Fibroblast of skin of right quadriceps (primary cell): ENCODE measurements at regions not wholly inside any gene's neighbourhood (a gene's known extent, or its start where the extent isn't known, plus 50 kb on each side); places are given as distances from the start of the nearest gene placed in this dataset.

ENCODE experiments used
- DNase-seq: peaks from one replicate; pipeline ENCODE4 v3.0.0-alpha.2; 2013

GRCh38 chr12:3947781-3948180, 74.6 kb upstream of the PARP11 start:
- DNase-seq: no peak

DNA sequence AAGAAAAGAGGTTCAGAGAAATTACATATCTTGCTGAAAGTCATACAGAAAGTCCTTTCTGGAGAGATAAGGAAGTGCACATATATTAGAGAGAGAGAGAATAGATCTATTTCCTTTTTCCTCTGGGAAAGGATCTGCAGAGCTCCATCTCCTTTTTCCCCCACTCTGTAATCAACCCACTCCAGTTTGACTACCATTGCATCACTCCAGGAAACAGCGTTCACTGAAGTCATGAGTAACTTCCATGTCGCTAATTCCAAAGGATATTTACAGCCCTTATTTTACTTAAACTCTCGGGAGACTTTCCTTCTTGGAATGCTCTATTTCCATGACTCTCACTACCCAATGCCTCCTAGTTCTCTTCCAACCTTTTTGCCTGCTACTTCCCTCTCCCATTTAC, 72.5 kb upstream of the PARP11 start:
- DNase-seq: no peak

- no peak for DNase-seq
Observed at GRCh38 chr12:3944620-3945019, 71.4 kb upstream of the PARP11 start.

DNA sequence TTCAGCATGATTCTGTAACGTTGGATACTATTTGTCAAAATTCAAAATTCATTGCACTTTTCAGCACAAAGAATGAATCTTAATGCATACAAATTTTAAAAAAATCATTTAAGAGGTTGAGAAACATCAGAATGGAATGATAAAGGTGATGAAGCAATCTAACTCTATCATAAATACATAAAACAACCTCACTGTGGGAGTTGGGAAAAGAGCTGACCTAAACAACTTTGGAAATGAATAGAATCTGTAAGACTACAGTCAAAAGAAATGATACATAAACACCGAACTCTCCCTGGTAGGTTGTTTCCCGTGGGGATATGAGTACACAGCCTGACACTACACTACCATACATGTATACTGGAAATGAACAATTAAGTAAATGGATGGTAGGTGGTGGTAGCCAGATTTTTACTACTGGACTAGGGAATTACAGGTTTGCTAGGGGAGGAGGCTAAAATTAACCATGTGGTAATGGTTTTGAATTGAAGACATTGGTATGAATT, 64.9 kb upstream of the PARP11 start:
- DNase-seq: no peak

DNA sequence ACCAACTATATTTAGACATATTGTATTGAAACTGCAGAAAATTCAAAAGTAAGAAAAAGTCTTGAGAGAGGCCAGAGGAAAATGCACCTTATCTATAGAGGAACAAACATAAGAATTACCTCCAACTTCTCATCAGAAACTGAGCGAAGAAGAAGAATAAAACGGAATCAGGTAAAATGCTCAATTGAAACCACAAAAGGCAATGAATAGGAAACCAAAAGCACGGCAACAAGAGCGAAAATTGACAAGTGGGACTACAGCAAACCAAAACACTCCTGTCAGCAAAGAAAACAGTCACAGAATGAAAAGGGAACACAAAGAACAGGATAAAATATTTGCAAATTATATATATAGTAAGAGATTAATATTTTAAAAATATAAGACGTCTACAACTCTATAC, 61.9 kb upstream of the PARP11 start:
- DNase-seq: no peak

DNA sequence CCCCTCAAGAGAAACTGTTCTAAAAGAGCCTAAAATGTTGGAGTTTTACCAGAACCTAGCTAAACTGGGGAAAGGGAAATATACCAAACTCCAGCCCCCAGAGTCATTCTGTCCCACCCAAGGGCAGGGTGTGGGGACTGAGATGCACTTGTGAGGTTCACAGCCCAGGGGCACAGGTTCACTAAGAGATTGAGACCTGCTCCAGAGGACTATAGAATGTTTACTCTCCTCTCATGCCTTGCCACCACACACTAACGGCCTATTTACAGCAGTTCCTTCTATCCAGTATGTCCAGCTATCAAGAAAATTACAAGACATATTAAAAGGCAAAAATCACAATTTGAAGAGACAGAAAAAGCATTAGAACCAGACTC, 60.6 kb upstream of the PARP11 start:
- no peak for DNase-seq

DNA sequence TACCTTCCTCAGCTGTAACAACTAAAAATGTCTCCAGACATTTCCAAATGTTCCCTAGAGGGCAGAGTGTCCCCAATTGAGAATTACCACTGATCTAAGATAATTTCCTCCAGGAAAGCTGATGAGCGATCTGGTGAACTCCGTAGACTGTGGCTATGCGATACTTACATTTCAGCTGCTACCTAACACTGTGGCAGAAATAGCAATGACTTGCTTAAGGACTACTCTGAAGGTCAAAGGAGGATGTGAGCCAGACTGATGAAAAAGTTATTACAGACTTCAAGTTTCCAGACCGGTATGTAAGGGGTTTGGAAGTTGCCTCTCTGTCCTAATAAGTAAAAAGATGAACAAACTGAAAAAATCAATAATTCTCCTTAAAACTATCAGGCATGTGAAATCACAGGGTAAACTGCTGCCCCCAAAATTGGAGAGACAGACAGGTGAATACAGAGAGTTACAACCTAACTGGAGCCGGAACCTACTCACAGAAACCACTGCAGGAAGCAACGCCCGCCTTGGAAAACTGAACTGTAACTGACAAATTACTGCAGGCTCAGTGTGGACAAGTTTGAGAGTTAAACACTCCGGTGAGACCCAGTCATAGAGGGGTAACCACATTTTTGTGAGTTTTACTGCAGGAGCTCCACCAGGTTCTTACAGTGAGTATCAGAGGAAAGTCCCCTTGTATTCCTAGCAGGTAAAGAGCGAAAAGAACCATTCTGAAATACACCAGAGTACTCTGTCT, 60.0 kb upstream of the PARP11 start:
- DNase-seq: no peak

GRCh38 chr12:3931776-3932175, 58.6 kb upstream of the PARP11 start:
- no peak for DNase-seq

DNA sequence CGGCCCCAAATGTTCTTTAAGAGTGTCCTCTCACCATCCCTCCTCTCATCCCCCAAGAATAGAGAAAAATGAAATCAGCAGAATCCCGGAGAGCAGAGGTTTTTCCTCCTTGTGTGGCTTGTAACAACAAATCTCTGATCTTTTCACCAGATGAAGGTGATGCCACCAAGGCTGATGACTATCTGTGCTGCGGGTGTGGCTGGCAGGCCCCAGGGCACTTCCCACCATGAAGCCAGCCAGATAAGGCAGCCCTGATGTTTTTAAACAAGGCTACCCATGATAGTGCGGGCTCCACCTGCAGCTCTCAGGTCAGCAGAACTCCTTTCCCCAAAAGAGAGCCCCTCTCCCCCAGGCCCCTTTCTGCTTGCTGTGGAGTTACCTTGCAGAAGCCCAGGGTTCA, 58.0 kb upstream of the PARP11 start:
- no peak for DNase-seq

DNA sequence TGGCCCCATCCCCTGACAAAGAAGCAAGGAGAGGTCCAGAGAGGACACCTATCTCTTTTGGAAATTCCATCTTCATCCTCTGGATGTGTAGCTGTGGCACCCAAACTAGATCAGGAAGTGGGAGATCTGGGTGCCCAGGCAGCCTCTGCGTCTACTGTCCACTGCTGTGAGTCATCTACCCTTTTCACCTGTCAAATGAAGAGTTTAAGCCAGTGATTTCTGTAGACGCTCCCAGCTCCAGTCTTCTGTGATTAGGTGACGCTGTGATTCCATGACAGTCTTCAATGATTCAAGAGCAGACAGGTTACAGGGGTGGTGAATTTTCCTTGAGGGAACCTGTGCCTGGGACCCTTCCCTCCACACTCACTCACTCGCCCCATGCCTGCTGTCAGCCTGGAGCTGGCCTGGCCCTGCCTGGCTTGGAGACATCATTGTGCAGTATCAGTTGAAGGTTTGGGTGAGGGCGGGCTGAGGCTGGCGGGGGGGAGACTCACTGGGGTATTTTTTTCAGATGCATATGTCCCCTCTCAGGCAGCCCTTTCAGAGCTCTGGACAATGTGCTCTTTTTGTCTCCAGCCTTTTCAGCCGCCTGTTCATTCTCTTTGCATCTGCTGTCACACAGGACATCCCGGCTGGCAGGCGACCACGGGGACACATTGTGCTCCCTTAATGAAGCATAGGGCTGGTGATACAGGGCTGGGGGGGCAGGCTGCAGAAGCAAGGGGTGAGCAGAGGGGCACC, 56.8 kb upstream of the PARP11 start:
- DNase-seq: no peak

DNA sequence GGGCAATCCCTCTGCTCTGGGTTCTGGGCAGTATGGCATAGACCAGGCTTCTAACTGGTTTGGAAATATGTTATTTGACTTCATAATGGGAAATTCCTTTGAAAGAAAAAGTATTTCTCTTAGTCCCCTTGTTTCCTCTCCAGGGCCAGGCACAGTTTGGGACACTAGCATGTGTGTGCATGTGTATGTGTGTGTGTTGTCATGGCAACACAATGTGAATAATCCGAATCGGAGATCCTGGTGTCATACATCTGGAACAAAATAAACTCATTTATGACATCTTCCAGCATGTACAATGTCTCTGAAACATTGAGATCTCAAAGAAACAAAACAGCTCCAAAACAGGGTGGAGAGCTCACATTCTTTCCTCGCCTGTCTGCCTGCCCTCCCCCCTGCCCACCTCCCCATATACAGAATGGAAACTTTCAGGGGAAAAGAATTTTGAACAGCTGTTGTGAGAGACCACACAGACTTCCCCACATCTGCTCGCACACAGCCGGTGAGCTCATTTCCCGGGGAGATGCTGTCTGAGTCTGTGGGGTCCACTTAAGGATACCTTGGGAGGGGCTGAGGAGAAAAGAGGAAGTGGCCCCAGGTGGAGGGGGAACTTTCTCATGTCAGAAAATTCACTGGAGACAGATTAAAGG, 55.5 kb upstream of the PARP11 start:
- no peak for DNase-seq

DNA sequence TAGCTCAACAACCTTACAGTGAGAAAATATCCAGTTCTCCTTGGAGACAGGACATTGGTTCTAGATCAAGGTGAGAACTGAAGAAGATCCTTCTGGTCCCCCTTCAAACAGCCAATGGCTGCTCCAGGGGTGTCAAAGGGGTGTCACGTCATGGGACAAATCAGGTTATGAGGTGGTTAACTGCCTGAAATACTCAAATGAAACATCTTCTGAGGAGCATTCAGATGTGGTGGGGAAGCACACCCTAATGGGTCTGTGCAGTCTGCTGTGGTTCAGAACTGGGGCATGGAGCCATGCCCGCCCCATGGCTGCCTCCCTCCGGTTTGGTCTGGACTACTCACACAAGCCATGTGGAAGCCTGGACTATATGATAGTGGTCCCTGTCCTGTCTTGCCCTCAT, 52.4 kb upstream of the PARP11 start:
- DNase-seq: no peak

DNA sequence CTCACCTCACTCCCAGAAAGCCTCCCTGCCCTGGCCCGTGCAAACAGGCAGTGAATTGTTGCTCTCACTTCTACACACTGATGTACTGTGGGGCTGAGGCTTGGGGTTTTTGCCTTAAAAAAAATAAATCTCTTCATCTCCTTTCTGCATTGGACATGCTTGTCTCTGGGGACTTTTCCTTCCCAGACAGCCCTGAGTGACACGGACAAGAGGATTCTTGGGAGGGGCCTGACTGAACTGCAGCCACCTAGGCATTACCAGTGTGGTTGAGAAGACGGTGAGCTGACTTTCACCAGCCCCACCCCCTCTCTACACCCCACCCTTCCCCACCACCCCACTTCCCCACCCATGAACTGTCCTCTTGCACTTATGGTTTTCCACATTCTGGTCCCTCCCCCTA, 51.6 kb upstream of the PARP11 start:
- no peak for DNase-seq

GRCh38 chr12:3923021-3923420, 49.8 kb upstream of the PARP11 start:
- DNase-seq: no peak
